Natural killer cell (primary cell): ENCODE measurements at regions not wholly inside any gene's neighbourhood (a gene's known extent, or its start where the extent isn't known, plus 50 kb on each side); places are given as distances from the start of the nearest gene placed in this dataset.

Experiments
- ATAC-seq, 3 donors: fragments of 150-1000 bp in 2 of 3; fragments of 200-7000 bp in 1 of 3; cut with Tn5 transposase; 1 replicate in 1 of 3; 2 replicates in 2 of 3; pipeline ENCODE4 v1.10.0; 2021; ENCODE audit warnings: mild to moderate bottlenecking in 2 of 3, moderate library complexity in 2 of 3
- DNase-seq, 2 donors: peaks; one replicate each; pipeline versions ENCODE4 v3.0.0 to v3.0.0-alpha.2; 2013 to 2021; ENCODE audit warnings: mixed read lengths in 1 of 2
- H3K27ac ChIP-seq: one replicate; pipeline ENCODE4 v1.5.1; 2013; ENCODE audit warnings: mild to moderate bottlenecking, low read length
- H3K27me3 ChIP-seq: one replicate; pipeline ENCODE4 v1.6.1; 2013; ENCODE audit warnings: low read length; ENCODE audit not compliant: control insufficient read depth, insufficient read depth
- H3K36me3 ChIP-seq: one replicate; pipeline ENCODE4 v1.6.1; 2013; ENCODE audit warnings: low read length; ENCODE audit not compliant: control insufficient read depth, insufficient read depth
- H3K4me1 ChIP-seq: one replicate; pipeline ENCODE4 v1.6.1; 2013; ENCODE audit warnings: low read length; ENCODE audit not compliant: control insufficient read depth, insufficient read depth
- H3K4me3 ChIP-seq: one replicate; pipeline ENCODE4 v1.5.1; 2013; ENCODE audit warnings: low read length
- H3K9me3 ChIP-seq: one replicate; pipeline ENCODE4 v1.6.1; 2013; ENCODE audit warnings: low read length; ENCODE audit not compliant: control insufficient read depth, insufficient read depth
- H3K27ac Mint-ChIP-seq, 2 donors: one replicate each; pipeline ENCODE4 v1.8.0; 2022; ENCODE audit warnings: mild to moderate bottlenecking in 2 of 2, mixed read lengths in 2 of 2, moderate library complexity in 1 of 2
- H3K27me3 Mint-ChIP-seq, 2 donors: one replicate each; pipeline ENCODE4 v1.8.0; 2022; ENCODE audit warnings: low read depth in 2 of 2, mixed read lengths in 2 of 2
- H3K36me3 Mint-ChIP-seq: one replicate; pipeline ENCODE4 v1.8.0; 2022; ENCODE audit warnings: mixed read lengths
- H3K4me1 Mint-ChIP-seq, 2 donors: one replicate each; pipeline ENCODE4 v1.8.0; 2022; ENCODE audit warnings: mixed read lengths in 2 of 2
- H3K4me3 Mint-ChIP-seq: one replicate; pipeline ENCODE4 v1.8.0; 2022; ENCODE audit warnings: mild to moderate bottlenecking, moderate library complexity, mixed read lengths
- H3K9me3 Mint-ChIP-seq, 2 donors: one replicate each; pipeline ENCODE4 v1.8.0; 2022; ENCODE audit warnings: mixed read lengths in 2 of 2
- WGBS: methylation state at CpG from one replicate; pipeline ENCODE4 v1.1.7; 2013; ENCODE audit warnings: missing lambda C conversion rate; ENCODE audit not compliant: insufficient coverage; 5-methylcytosine and 5-hydroxymethylcytosine counted together
- intact Hi-C: fragments of 100-400 bp; cut with micrococcal nuclease; formaldehyde crosslinking; loops from one replicate; pipeline ENCODE4 v1.14.2; 2022
- TF ChIP-seq, protein P1 (sequence below): fragments of 200-600 bp; IDR thresholded peaks from one replicate; pipeline ENCODE4 v1.8.0; 2022; ENCODE audit warnings: antibody characterized with exemption

DNA sequence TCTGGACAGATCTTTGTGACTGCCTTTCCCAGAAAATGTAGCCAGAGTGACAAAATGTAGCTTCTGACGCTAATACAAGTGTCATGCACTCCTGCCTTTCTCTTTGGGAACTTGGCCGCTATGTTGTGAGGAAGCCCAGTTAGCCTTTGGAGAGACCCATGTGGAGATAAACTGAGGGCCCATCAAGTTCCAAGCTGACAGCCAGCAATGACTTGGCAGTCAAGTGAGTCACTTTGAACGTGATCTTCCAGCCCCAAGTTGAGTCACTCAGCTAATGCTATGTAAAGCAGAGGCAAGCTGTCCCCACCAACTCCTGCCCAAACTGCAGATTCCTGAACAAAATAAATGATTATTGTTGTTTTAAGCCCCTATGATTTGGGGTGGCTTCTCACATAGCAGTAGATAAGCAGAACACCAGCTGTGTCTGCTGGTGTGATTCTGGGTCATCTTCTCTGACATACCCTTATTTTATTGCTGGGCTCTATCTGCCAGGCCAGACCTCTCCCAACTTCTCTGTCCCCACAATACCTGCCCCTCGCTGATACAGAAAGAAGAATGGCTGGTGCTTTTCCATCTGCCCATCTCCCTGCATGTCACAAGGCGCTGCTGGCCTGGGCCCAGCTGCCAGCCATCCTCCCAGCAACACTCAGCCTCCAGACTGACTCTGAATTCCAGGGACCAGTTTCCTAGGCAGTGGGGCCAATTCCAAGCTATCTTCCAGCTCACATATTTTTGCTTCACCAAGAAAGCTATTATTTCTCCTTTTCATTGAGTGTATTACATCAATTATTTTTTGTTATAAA is 274.8 kb downstream of the LRFN2 start:
- no peak for DNase-seq
- no peaks in the 10 kb centered on the region for H3K9me3 ChIP-seq
- no peak overlapping the region for H3K27ac ChIP-seq
- peaks cover 6% of the 10 kb centered on the region for H3K27me3 ChIP-seq
- peaks cover 14 to 41% of the 10 kb centered on the region in 2 donors for H3K27me3 Mint-ChIP-seq
- no peak overlapping the region for H3K27ac Mint-ChIP-seq
- TF ChIP-seq, protein P1, sequence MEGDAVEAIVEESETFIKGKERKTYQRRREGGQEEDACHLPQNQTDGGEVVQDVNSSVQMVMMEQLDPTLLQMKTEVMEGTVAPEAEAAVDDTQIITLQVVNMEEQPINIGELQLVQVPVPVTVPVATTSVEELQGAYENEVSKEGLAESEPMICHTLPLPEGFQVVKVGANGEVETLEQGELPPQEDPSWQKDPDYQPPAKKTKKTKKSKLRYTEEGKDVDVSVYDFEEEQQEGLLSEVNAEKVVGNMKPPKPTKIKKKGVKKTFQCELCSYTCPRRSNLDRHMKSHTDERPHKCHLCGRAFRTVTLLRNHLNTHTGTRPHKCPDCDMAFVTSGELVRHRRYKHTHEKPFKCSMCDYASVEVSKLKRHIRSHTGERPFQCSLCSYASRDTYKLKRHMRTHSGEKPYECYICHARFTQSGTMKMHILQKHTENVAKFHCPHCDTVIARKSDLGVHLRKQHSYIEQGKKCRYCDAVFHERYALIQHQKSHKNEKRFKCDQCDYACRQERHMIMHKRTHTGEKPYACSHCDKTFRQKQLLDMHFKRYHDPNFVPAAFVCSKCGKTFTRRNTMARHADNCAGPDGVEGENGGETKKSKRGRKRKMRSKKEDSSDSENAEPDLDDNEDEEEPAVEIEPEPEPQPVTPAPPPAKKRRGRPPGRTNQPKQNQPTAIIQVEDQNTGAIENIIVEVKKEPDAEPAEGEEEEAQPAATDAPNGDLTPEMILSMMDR = no peak
- H3K4me3 ChIP-seq = no peak overlapping the region
- no peak for ATAC-seq
- 83% methylated on average over 5 of the region's 5 CpGs for WGBS
- no peak overlapping the region for H3K4me3 Mint-ChIP-seq
- H3K36me3 ChIP-seq = no peaks in the 10 kb centered on the region
- intact Hi-C loops = no loop called here
- peaks cover 0 to 6% of the 10 kb centered on the region in 2 donors for H3K4me1 Mint-ChIP-seq
- peaks cover 3% of the 10 kb centered on the region for H3K4me1 ChIP-seq
- no peaks in the 10 kb centered on the region for H3K36me3 Mint-ChIP-seq
- no peaks in the 10 kb centered on the region for H3K9me3 Mint-ChIP-seq

DNA sequence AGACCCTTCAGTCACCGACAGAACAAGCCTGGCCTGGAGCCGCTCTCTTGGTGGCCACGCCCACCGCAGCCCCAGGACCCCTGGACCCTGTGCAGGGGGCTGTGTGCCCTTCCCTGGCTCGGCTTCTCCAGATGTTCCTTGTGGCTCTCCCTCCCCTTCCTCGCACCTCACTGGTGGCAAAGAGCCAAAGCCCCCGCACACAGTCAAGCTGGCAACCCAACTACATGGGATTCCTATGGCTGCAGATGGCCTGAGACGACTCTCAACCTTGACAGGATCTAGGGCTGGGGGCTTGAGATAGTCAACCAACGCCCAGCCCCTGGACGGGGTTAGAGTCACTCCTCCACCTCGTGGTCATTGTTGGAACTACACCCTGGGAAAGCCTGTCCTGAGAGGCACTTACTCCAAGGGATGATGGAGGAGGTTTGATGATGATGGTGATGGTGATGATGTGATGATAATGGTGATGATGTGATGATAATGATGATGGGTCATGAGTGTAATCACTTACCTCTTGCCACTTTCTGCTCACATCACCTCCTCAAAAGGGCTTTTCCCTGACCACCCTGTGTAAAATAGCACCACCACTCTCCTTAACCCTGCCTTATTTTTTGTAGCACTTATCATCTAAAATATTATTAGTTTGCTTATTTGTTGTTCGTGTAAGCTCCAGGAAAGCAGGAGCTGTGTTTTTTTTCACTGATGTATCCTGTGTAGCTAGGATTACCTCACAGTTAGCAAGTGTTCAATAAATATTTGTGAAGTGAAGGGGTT is 278.4 kb downstream of the LRFN2 start:
- H3K4me3 ChIP-seq = no peak overlapping the region
- peaks cover 3% of the 10 kb centered on the region for H3K4me1 ChIP-seq
- intact Hi-C loops = loop anchor here (2.0 kb wide), 1 partner anchor 962 kb away; no protein-coding TSS in a partner anchor
- Mint-ChIP-seq H3K27me3 (peaks cover 39 to 48% of the 10 kb centered on the region in 2 donors), H3K9me3 (peaks cover 0 to 2% of the 10 kb centered on the region in 2 donors), H3K4me3 (no peak overlapping the region), H3K27ac (no peak overlapping the region), H3K4me1 (peaks cover 0 to 6% of the 10 kb centered on the region in 2 donors), H3K36me3 (no peaks in the 10 kb centered on the region)
- no peak overlapping the region for H3K27ac ChIP-seq
- 7% methylated on average over 12 of the region's 12 CpGs for WGBS
- peaks cover 6% of the 10 kb centered on the region for H3K27me3 ChIP-seq
- ATAC-seq (peak; percentile 63 to 83 (median 63)), DNase-seq (peak; percentile 29 to 60)
- H3K36me3 ChIP-seq = no peaks in the 10 kb centered on the region
- TF ChIP-seq, protein P1 = peak; percentile 79
- no peaks in the 10 kb centered on the region for H3K9me3 ChIP-seq

DNA sequence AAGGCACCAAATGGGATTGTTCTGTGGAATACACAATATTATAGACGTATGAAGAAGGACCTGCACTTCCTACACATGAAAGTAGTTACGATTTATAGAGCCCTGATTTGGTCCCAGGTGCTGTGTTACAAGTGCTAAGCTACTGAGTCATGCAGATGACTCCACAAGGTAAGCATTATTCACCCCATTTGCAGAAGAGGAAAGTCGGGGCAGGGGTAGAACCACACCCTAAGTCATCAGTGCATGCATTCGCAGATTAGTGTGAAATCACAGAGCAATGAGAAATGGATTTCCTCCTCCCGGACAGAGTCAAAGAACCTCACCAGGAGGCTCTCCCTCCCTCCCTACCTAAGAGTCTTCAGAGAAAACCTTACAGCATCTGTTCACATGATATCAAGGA is 279.5 kb downstream of the LRFN2 start:
- intact Hi-C loops = loop anchor here (2.0 kb wide), 1 partner anchor 961 kb away; no protein-coding TSS in a partner anchor
- H3K27me3 Mint-ChIP-seq = peaks cover 39 to 48% of the 10 kb centered on the region in 2 donors
- H3K36me3 ChIP-seq = no peaks in the 10 kb centered on the region
- no peak for ATAC-seq
- H3K9me3 ChIP-seq = no peaks in the 10 kb centered on the region
- WGBS = 51% methylated on average over 5 of the region's 5 CpGs
- TF ChIP-seq, protein P1 = no peak
- peaks cover 6% of the 10 kb centered on the region for H3K27me3 ChIP-seq
- H3K27ac ChIP-seq = no peak overlapping the region
- no peak overlapping the region for H3K4me3 Mint-ChIP-seq
- peaks cover 0 to 2% of the 10 kb centered on the region in 2 donors for H3K9me3 Mint-ChIP-seq
- no peaks in the 10 kb centered on the region for H3K36me3 Mint-ChIP-seq
- H3K4me3 ChIP-seq = no peak overlapping the region
- H3K4me1 Mint-ChIP-seq = peaks cover 0 to 6% of the 10 kb centered on the region in 2 donors
- H3K4me1 ChIP-seq = peaks cover 3% of the 10 kb centered on the region
- no peak for DNase-seq
- no peak overlapping the region for H3K27ac Mint-ChIP-seq
